Stimulated activated CD8-positive, alpha-beta memory T cell treated with anti-CD3 and anti-CD28 coated beads, Interleukin-12 subunit alpha, Interleukin-12 subunit beta, amount 100 ng/mL, for 24 hours (primary cell): ENCODE measurements at regions not wholly inside any gene's neighbourhood (a gene's known extent, or its start where the extent isn't known, plus 50 kb on each side); places are given as distances from the start of the nearest gene placed in this dataset.

Source experiments
- DNase-seq: peaks from one replicate; pipeline ENCODE4 v3.0.0-alpha.2; 2020; ENCODE audit errors: extremely low read depth

DNA sequence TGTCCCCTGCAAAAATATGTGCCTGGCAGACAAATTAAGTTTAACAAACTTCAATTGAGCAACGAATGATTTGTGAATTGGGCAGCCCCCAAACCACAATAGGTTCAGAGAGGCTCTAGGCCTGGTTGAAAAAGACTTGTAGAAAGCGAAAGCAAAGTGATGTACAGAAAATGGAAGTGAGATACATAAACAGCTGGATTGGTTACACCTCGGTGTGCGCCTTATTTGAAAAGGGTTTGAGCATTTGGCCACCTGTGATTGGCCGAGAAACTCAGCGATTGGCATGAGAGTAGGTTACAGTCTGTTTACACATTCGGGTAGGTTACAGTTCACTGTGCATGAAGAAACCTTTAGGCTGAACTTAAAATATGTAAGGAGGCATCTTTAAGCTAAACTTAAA is 136.9 kb downstream of the CD83 start:
- no peak for DNase-seq

- DNase-seq = no peak
These were observed 138.3 kb downstream of the CD83 start for GRCh38 chr6:14255916-14256315.

DNA sequence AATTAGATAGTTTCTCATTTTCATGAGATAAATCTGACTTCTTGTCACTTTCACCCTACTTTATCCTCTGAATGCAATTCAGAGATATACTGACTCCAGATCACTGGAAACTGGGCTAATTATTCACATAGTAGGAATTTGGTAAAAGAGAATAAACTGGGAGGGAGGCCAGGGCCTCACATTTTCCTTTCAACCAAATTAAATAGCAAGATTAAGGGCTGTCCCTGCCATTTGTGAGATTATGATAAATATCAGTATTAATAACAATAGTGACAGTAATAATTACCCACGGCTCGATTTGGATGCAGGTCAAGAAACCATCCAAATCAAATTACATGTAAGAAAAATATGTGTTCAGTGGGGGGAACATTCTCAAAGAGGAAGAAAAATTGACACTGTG is 140.5 kb downstream of the CD83 start:
- DNase-seq = no peak

DNA sequence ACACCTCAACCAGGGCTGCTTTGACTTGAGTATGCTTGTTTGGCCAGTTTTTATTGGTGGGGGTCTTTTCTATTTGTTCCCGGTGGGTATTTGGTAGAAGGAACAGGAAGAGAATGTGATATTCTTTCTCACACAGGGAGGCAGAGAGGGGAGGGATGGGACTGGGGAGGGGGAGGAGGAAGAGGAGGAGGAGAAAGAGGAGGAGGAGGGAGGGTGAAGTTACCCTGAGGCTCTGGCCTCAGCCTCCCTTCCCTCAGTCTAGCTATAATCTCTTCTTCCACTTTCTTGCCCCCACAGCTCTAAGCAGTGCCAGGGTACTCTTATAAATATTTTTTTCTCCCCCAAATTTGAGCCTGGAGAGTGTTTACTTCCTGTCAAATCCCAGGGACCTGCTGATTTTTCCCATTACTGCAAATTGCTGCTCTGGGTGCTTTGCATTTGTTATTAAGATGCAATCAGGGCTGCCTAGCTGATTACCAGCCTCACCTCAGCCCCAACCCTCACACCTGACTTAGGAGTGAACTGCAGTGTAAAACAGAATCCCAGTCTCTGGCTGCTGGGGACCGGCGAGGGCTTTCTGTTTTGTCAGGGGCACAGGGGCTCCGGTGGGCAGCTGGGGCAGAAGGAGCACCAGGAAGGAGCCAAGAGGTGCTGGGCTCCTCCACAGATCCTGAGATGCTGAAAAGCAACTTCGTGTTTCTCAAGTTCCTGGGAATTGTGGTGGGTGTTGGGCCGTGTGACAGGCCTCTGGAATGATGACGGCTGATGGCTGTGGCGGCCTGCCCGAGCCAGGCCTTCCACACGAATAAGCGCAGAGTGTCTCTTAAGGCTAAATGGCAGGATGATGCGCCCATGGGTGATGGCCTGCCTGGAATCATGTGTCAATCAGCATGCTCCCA is 141.4 kb downstream of the CD83 start:
- DNase-seq = no peak

- DNase-seq = no peak
These were observed 142.1 kb downstream of the CD83 start for GRCh38 chr6:14259594-14260152.

GRCh38 chr6:14260839-14261238 is 143.3 kb downstream of the CD83 start:
- DNase-seq = no peak

DNA sequence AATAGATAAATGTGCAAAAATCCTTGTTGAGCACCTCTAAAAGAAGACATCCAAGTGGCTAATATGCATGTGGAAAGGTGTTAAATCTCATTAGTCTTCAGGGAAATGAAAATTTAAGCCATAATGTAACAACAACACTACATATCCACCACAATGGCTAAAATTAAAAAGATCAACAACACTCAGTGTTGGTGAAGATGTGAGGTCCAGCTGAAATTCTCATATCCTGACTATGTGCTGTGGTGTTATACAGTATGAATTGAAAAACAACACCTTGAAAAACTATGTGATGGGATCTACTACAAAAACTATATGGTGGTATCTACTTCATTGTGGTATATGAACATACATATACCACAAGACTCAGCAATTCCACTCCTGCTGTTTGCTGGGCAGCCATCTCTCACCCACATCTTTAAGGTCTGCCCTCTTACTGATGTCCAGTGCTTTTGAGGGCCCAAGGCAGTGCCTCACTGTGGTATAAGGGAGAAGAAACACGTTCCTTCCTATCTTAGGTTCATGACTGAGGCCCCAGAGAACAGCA is 146.4 kb downstream of the CD83 start:
- no peak for DNase-seq

GRCh38 chr6:14265049-14266021 is 147.8 kb downstream of the CD83 start:
- no peak for DNase-seq

DNA sequence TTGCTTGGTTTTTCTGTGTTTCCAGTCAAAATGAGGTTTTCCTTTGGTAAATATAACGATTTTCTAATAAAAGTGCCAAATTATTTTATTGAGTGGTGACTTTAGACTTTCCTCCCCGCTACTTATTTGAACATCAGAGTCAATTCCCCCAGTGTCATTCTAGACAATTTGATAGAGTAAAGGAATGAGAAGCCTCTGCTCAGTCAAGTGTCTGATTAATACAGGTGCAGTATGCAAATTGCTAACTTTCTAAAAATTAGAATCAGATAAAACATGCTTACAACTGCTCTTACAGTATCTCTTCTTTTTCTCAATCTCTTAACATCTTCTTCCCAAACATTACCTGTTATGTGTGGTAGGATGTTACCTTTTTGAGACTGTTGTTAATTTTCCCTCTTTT is 148.7 kb downstream of the CD83 start:
- DNase-seq = no peak

- no peak for DNase-seq
These were observed 150.5 kb downstream of the CD83 start for GRCh38 chr6:14267885-14268660.

- no peak for DNase-seq
These were observed 151.9 kb downstream of the CD83 start for GRCh38 chr6:14269436-14269835.

DNA sequence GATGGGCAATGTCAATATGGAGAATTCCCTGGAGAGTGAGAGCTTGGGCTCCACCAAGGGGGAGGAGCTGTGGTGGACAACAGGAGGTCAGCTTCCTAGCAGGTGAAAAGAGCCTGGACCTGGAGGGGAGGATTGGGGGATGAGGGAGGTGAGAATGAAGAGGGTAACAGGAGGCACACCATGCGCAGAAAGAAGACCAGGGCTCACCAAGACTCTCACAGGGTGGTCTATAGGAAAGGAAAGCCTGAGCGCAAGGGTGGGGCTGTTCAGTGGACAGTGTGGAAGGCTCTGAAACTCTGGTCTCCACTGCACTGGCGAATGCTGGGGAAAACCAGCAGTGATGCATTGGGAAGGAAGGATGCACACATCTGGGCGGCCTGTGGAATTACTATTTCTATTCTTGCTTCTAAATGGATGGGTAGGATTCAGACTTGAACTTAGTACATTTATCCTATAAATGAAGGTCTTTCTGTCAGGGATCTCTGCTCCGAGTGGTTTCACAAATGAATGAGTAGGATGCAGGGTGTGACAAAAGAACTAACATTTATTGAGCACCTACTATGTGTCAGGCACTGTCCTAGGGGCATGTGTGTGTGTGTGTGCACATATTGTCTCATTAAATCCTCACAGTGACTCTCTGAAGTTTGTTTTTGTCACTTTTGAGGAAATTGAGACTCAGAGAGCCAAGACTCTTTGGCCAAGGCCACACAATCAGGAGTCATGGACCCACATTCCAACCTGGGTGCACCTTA is 152.7 kb downstream of the CD83 start:
- DNase-seq = no peak

- peak; percentile 9 for DNase-seq
These were observed 153.6 kb downstream of the CD83 start for GRCh38 chr6:14270925-14271788.

DNA sequence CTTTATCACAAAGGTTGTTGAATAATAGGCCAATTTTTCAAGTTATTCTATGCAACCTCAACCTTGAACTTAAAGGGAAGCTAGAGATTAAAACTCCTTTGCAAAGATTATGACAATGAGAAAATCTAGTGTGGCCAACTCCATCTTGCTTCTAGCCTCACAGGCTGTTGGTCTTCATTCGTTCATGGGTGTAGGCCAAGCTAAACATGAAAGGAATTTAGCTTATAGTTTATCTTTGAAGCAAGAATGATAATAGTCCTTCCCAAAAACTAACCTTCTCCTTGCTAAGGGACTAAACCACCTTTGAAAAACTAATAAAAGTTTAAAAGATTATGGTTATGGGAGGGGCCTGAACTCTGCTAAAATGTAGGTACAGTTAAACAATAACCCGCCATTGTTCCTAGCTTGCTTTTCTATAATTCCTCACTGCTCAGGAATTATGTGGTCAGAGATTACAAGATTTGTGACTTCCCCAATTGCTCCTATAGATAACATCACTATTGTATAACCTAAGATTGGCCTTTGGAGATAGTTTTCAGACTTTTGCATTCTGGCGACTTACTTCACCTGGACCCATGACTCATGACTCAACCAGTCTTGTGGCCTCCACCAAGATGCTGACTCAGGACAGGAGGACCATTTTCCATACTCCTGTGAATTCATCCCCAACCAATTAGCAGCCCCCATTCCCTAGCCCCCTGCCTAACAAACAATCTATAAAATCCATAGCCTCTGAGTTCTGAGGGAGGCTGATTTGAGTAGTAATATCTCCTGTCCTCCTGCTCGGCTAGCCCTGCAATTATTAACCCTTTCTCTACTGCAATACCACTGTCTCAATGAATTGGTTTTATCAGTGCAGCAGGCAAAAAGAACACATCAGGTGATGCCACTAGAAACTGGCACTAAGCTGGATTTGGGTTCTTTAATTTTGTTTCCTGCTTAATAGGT is 154.5 kb downstream of the CD83 start:
- DNase-seq = no peak

DNA sequence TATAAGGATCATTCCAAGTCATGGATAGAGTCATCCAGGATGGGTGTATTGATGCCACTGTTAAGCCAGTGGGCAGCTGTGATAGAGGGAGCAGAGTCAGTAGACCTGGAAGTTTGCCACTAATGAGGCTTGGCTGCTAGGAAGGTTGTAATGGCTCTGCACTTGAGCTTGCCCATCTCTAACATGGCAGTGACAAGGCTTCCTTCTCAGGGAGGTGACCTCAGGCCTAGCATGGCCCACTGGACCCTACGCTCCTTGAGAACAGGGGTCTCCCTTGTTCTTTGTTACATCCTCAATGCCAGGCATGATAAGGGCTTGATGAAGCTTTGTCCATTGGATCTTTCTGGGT is 155.1 kb downstream of the CD83 start:
- DNase-seq = no peak

DNA sequence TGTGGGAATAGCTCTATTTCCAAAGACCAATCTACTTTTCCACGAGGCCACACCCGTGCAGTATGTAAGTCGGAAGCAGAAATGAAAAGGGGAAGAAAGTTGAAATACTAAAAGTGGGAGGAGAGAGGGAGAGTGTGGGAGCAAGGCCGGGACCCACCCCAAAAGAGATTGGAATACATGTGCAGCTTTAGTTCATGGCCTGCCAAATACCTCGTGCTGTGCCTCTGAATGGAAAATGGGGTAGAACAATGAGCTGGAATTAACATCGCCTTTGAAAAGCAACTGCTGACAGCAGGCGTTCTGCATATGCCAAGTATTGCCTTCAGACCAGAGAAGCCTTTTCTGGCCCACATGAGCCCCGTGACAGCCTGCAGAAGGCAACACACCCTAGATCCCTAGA is 155.6 kb downstream of the CD83 start:
- no peak for DNase-seq

DNA sequence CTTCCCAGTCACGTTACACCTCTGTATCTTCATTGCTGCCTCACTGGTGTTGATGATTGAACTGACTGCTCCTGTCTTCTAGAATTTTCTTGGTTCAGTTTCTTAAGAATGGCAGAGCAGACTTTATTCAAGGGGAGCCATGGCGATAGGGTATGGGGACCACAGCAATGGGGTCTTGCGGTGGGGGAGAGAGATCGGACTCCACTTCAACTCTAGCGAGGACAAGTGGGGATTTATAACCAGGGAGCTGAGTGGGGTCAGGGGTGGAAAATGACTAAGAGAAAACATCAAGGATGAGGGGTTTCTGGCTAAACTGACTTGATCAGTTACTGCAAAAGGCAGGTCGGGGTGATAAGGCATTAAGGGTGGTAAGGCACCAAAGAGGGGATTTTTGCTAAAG is 156.4 kb downstream of the CD83 start:
- no peak for DNase-seq
